ENCODE measurements at regions not wholly inside any gene's neighbourhood (a gene's known extent, or its start where the extent isn't known, plus 50 kb on each side); places are given as distances from the start of the nearest gene placed in this dataset.

DNA sequence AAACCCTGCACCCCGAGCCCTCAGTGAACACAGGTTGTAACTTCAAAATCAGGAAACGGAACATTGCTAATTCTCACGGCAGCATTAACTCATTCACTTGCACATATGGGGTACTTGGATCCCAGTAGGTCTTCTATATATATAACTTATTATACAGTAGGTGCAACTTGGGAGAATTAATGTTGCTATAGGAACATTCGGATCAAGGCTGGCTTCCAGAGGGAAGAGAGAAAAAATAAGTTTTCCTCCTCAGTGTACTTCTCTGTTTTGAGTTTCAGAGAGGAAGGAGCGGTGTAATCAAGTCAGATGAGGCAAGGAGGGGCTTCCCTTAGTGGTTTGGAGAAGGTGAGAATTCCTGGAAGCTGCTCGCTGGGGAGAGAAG, 90.9 kb upstream of the ZNF507 start:
- H2BK5ac ChIP-seq (ENCODE audit: low read depth, low read length) = no peak overlapping the region
- H3K79me2 ChIP-seq (ENCODE audit: control insufficient read depth in 1 of 2, insufficient read depth in 2 of 2, low read length in 2 of 2) = no peaks in the 10 kb centered on the region
- H3K27me3 ChIP-seq (replicated peaks in 1 of 4; ENCODE audit: control insufficient read depth in 3 of 4, extremely low read depth in 1 of 4, insufficient read depth in 3 of 4, low read length in 3 of 4) = no peaks in the 10 kb centered on the region; a peak in 1 of 7 replicates
- DNase-seq (ENCODE audit: low read depth in 1 of 2, low spot score in 2 of 2) = peak in 1 of 2 experiments; percentile 10
- H4K20me1 ChIP-seq (replicated peaks in 1 of 2; ENCODE audit: control insufficient read depth in 1 of 2, insufficient read depth in 2 of 2, low read length in 2 of 2) = no peaks in the 10 kb centered on the region
- no peak for FAIRE-seq
- no peak overlapping the region for H3K4me3 ChIP-seq (ENCODE audit: extremely low read depth in 1 of 4, insufficient read depth in 2 of 4, low read depth in 3 of 4, low read length in 4 of 4)
- H3K23ac ChIP-seq (ENCODE audit: insufficient read length) = no peak overlapping the region
- no peak overlapping the region for H2BK20ac ChIP-seq (ENCODE audit: low read length)
- H3K36me3 ChIP-seq (ENCODE audit: control insufficient read depth in 2 of 4, insufficient read depth in 4 of 4, low read length in 3 of 4) = no peaks in the 10 kb centered on the region
- no peak overlapping the region for H3K56ac ChIP-seq (replicated peaks; ENCODE audit: insufficient read length, low read depth, low read length)
- POLR2A ChIA-PET (ENCODE audit: partially characterized antibody) = no interaction called here
- H3K9me3 ChIP-seq (ENCODE audit: insufficient read depth in 2 of 2, low read depth in 1 of 2, low read length in 1 of 2) = no peaks in the 10 kb centered on the region
- no peaks in the 10 kb centered on the region for H3K79me1 ChIP-seq (ENCODE audit: low read depth, low read length)
- CTCF ChIA-PET (ENCODE audit: partially characterized antibody) = no interaction called here
- H2BK120ac ChIP-seq (replicated peaks; ENCODE audit: low read depth, low read length) = no peak overlapping the region
- H4K91ac ChIP-seq (replicated peaks; ENCODE audit: insufficient read length, low read length) = no peak overlapping the region
- H2AFZ ChIP-seq (ENCODE audit: low read length) = no peak overlapping the region
- no peak overlapping the region for H2BK12ac ChIP-seq (ENCODE audit: low read depth, low read length)
- H3K14ac ChIP-seq (ENCODE audit: insufficient read length) = no peak overlapping the region
- H2AK5ac ChIP-seq (ENCODE audit: low read depth, low read length) = no peak overlapping the region
- 81% methylated on average over 6 of the region's 6 CpGs; no CpG with 5 or more reads in 1 of the 2 experiments for WGBS, 2 experiments (ENCODE audit: extremely low coverage in 1 of 2, insufficient coverage in 1 of 2, insufficient read length in 1 of 2, insufficient replicate concordance in 2 of 2, low coverage in 1 of 2, low lambda C conversion rate in 2 of 2, missing lambda C conversion rate in 1 of 2)
- H2BK15ac ChIP-seq (ENCODE audit: low read length) = no peak overlapping the region
- H3K4ac ChIP-seq (replicated peaks; ENCODE audit: insufficient read length, low read depth, low read length) = no peak overlapping the region
- H3K4me2 ChIP-seq (ENCODE audit: insufficient read depth in 1 of 2, low read depth in 2 of 2, low read length in 2 of 2) = no peak overlapping the region
- no peak overlapping the region for H3K27ac ChIP-seq (ENCODE audit: low read depth, low read length)
- H4K5ac ChIP-seq (ENCODE audit: insufficient read length, low read depth, low read length) = no peak overlapping the region
- no peaks in the 10 kb centered on the region; a peak in 1 of 7 replicates for H3K4me1 ChIP-seq (replicated peaks in 1 of 4; ENCODE audit: control insufficient read depth in 3 of 4, insufficient read depth in 4 of 4, low read length in 3 of 4)
- H4K8ac ChIP-seq (ENCODE audit: extremely low read depth, insufficient read depth, low read length) = no peak overlapping the region
- H3K9ac ChIP-seq (replicated peaks in 1 of 4; ENCODE audit: extremely low read depth in 1 of 4, low read depth in 3 of 4, low read length in 3 of 4) = no peak overlapping the region
- H3K23me2 ChIP-seq (ENCODE audit: low read depth, low read length) = no peaks in the 10 kb centered on the region
- no peak overlapping the region for H3K18ac ChIP-seq (ENCODE audit: extremely low read depth, low read length)
- TF ChIP-seq, protein P1, sequence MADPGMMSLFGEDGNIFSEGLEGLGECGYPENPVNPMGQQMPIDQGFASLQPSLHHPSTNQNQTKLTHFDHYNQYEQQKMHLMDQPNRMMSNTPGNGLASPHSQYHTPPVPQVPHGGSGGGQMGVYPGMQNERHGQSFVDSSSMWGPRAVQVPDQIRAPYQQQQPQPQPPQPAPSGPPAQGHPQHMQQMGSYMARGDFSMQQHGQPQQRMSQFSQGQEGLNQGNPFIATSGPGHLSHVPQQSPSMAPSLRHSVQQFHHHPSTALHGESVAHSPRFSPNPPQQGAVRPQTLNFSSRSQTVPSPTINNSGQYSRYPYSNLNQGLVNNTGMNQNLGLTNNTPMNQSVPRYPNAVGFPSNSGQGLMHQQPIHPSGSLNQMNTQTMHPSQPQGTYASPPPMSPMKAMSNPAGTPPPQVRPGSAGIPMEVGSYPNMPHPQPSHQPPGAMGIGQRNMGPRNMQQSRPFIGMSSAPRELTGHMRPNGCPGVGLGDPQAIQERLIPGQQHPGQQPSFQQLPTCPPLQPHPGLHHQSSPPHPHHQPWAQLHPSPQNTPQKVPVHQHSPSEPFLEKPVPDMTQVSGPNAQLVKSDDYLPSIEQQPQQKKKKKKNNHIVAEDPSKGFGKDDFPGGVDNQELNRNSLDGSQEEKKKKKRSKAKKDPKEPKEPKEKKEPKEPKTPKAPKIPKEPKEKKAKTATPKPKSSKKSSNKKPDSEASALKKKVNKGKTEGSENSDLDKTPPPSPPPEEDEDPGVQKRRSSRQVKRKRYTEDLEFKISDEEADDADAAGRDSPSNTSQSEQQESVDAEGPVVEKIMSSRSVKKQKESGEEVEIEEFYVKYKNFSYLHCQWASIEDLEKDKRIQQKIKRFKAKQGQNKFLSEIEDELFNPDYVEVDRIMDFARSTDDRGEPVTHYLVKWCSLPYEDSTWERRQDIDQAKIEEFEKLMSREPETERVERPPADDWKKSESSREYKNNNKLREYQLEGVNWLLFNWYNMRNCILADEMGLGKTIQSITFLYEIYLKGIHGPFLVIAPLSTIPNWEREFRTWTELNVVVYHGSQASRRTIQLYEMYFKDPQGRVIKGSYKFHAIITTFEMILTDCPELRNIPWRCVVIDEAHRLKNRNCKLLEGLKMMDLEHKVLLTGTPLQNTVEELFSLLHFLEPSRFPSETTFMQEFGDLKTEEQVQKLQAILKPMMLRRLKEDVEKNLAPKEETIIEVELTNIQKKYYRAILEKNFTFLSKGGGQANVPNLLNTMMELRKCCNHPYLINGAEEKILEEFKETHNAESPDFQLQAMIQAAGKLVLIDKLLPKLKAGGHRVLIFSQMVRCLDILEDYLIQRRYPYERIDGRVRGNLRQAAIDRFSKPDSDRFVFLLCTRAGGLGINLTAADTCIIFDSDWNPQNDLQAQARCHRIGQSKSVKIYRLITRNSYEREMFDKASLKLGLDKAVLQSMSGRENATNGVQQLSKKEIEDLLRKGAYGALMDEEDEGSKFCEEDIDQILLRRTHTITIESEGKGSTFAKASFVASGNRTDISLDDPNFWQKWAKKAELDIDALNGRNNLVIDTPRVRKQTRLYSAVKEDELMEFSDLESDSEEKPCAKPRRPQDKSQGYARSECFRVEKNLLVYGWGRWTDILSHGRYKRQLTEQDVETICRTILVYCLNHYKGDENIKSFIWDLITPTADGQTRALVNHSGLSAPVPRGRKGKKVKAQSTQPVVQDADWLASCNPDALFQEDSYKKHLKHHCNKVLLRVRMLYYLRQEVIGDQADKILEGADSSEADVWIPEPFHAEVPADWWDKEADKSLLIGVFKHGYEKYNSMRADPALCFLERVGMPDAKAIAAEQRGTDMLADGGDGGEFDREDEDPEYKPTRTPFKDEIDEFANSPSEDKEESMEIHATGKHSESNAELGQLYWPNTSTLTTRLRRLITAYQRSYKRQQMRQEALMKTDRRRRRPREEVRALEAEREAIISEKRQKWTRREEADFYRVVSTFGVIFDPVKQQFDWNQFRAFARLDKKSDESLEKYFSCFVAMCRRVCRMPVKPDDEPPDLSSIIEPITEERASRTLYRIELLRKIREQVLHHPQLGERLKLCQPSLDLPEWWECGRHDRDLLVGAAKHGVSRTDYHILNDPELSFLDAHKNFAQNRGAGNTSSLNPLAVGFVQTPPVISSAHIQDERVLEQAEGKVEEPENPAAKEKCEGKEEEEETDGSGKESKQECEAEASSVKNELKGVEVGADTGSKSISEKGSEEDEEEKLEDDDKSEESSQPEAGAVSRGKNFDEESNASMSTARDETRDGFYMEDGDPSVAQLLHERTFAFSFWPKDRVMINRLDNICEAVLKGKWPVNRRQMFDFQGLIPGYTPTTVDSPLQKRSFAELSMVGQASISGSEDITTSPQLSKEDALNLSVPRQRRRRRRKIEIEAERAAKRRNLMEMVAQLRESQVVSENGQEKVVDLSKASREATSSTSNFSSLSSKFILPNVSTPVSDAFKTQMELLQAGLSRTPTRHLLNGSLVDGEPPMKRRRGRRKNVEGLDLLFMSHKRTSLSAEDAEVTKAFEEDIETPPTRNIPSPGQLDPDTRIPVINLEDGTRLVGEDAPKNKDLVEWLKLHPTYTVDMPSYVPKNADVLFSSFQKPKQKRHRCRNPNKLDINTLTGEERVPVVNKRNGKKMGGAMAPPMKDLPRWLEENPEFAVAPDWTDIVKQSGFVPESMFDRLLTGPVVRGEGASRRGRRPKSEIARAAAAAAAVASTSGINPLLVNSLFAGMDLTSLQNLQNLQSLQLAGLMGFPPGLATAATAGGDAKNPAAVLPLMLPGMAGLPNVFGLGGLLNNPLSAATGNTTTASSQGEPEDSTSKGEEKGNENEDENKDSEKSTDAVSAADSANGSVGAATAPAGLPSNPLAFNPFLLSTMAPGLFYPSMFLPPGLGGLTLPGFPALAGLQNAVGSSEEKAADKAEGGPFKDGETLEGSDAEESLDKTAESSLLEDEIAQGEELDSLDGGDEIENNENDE (IDR thresholded peaks at IDR 0.05; ENCODE audit: insufficient replicate concordance, low read length) = no peak
